ENCODE measurements at regions not wholly inside any gene's neighbourhood (a gene's known extent, or its start where the extent isn't known, plus 50 kb on each side); places are given as distances from the start of the nearest gene placed in this dataset.

DNA sequence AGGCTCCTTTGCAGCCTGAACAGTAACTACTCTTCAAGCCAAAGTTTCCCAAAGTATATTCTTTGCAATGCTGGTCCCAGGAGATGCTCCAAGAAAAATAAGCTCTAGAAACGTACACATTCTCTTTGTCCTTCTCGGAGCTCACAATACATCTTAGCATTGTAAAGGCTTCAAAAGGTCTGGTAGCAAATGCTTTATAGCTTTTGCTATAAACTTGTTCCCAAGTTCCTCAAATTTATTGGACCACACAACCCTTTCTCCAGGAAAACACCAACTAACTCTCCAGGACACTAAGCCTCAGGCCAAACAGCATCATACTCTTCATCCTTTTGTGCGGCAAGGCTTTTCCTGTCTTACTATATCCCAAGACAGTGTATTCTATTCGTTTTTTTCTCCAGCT, 455.6 kb upstream of the PROK2 start:
- no peak for DNase-seq (ENCODE audit: low read depth in 3 of 3)

- DNase-seq (ENCODE audit: low read depth in 3 of 3): no peak
Observed at GRCh38 chr3:72238801-72239200, 453.9 kb upstream of the PROK2 start.

DNA sequence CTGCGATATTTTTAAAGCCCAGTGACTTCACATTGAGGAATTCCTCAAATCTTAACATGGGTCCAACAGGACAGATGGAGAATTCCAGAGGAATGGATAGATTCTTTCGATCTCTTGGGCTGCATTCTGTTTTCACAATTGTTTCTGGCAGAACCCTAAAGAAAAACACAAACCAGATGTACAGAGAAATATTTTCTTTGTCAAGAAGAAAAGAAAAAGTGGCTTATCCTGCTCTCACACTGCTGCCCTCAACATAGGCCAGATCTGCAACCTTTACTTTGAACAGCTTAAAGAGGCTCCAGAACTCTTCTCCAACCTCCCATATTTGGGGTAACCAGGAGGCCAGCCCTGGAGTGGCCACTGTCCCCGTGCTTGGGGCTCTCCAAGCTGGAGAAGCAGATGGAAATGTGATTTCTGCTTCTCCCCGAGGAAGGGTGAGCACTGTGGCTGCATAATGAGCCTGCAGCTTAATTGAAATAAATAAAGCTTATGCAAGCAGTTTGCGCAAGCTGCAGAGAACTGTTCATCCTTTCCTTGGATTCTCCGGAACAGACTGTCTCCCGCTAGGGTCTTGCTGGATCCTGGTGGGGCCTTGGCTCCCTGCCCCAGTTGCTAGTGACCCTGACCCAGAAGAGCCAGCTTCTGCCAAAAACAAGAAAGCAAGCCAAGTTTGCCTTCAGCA, 453.2 kb upstream of the PROK2 start:
- no peak for DNase-seq (ENCODE audit: low read depth in 3 of 3)

- DNase-seq (ENCODE audit: low read depth in 3 of 3): no peak
Observed at GRCh38 chr3:72237679-72238009, 452.7 kb upstream of the PROK2 start.

DNA sequence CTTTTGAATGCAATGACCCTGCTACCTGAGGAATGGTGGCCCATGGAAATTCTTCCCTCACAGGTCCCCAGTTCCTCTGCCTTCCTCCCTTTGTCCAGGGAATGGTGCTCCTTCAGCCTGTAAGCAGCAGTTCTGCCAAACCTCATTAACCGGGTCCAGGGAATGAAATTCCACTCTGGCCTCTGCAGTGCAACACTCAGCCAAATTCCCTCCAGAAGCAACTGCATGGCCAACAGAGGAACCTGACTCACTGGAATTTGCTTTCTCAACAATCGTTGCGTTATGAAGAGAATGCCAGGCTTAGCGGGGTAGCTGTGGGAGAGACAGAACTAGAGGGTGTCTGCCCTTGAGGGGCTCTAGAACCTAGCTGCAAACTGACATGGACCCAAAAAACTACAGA, 449.4 kb upstream of the PROK2 start:
- DNase-seq (ENCODE audit: low read depth in 3 of 3): no peak

GRCh38 chr3:72233571-72233970, 448.6 kb upstream of the PROK2 start:
- no peak for DNase-seq (ENCODE audit: low read depth in 3 of 3)

DNA sequence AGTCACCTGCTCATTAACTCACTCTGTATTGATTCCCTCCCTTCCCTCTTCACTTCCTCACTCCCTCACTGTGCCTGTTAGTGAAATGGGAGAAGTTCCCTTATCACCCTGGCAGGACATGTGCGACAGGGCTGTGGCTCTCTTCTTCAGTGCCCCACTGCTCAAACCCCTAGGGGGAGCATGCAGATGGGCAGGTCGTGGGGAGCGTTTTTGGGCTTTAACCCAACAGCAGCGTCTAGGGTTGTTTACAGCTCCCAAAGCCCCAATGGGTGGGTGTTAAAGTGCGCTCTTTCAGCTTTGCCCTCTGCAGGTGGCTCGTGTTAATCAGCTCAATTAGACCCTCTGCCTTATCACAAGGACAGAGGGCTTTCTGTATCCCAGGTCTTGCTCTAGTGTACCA, 447.8 kb upstream of the PROK2 start:
- no peak for DNase-seq (ENCODE audit: low read depth in 3 of 3)

DNA sequence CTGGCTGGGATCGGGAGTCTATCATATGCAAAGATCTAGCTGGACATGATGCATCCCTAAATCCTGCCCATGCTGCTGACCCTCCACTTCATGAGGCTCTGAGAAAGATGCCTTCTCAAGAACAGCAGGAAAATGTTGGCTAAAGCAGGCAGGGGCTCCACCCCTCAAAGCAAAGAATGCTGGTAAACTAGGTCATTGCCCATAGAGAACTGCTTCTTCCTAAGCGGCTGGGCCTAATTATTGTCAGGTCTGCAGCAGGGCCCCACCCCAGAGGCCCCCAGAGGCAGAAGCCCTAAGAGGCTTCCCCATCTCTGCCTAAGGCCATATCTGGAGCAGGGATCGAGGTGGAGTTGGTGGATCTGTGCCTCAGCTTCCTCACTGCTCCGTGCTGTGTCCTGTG, 447.4 kb upstream of the PROK2 start:
- no peak for DNase-seq (ENCODE audit: low read depth in 3 of 3)

DNA sequence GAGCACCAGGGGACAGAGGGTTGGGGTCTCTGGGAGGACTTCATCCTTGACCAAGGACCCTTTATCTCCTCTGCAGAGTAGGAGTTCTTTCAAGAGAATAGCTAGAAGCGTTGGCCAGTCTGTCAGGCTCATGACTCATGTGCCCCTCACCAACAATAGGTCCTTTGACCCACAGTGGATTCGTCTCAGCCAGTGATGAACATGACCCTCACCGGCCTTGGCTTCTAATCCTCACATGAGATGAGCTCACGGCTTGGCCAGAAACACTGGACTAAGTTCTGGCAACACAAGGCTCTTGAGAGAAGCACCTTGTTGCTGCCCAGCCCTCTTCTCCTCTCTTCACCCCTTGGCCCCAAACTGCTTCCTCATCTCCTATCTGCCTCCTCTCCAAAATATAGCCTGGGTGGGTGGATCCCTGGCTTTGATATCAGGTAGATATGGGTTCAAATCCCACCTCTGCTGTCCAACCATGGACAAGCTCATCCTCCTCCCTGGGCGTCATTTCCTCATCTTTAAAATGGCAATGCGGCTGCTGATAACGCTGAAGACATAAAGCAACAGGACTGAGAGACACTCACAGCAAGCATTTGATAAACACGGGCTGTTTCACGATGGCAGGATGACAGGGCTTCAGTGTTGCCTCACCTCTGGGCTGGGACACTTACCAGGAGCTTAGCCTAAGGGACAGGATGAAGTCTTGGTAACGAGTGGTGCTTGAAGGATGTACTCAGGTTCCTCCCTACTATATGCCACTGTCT, 446.7 kb upstream of the PROK2 start:
- no peak for DNase-seq (ENCODE audit: low read depth in 3 of 3)

DNA sequence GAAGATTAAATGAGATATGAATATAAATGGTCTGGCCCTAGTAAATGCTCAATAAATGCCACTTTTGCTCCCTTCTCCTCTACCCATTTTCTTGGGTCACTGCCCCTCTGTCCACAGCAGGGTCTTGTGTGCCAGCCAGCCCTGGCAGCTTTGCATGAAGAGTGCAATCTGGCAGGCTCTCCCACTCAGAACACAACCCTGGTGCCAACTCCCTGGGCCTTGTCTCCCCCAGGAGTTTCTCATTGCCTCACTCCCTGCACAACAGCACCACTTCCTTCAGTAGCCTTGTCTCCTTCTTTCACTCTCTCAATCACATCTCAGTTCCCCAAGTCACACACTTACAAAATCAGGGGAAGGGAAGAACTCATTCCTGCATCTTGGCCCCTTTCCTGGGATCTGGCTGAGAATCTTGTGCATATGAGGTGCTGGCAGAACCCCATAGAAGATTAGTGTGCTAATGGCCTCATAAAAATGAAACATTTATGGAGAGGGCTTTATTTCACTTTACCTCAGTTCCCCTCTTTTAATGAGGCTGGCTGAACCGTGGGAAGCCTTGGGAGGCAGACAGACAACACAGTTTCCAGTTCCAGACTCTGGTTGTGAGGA, 445.9 kb upstream of the PROK2 start:
- no peak for DNase-seq (ENCODE audit: low read depth in 3 of 3)

GRCh38 chr3:72229952-72230351, 445.0 kb upstream of the PROK2 start:
- no peak for DNase-seq (ENCODE audit: low read depth in 3 of 3)

GRCh38 chr3:72227486-72228070, 442.6 kb upstream of the PROK2 start:
- DNase-seq (ENCODE audit: low read depth in 3 of 3): no peak

GRCh38 chr3:72224804-72225509, 440.0 kb upstream of the PROK2 start:
- no peak for DNase-seq (ENCODE audit: low read depth in 3 of 3)

GRCh38 chr3:72223628-72224027, 438.7 kb upstream of the PROK2 start:
- DNase-seq (ENCODE audit: low read depth in 3 of 3): no peak

DNA sequence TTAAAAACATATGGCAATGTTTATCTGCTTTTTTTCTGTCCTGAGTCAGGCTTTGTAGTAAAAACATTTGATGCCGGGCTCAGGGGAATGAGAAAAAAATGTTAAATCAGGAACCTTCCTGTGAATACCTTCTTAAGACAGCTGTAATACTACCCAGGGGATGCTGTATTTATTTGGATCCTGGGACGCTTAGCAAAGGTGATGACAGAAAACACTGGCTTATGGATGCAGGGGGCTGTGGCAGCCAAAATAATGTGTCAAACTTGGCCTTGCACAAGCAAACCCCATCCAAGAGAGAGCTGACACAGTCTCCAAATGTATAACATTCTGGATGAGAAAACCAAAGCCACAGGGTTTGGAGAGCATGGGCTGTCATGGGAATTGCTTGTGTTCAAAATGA, 438.2 kb upstream of the PROK2 start:
- DNase-seq (ENCODE audit: low read depth in 3 of 3): no peak

DNA sequence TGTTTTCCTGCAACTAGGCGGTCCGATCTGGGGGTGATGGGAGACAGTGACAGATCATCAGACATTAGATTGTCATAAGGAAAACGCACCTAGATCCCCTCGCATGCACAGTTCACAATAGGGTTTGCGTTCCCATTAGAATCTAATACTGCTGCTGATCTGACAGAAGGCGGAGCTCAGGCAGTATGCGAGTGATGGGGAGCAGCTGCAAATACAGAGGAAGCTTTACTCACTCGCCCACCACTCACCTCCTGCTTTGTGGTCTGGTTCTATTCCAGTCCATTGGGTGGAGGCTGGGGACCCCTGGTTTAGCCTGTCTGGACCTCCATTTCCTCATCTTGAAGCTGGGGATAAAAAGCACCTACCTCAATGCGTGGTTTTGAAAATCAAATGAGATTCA, 437.5 kb upstream of the PROK2 start:
- DNase-seq (ENCODE audit: low read depth in 3 of 3): no peak

DNA sequence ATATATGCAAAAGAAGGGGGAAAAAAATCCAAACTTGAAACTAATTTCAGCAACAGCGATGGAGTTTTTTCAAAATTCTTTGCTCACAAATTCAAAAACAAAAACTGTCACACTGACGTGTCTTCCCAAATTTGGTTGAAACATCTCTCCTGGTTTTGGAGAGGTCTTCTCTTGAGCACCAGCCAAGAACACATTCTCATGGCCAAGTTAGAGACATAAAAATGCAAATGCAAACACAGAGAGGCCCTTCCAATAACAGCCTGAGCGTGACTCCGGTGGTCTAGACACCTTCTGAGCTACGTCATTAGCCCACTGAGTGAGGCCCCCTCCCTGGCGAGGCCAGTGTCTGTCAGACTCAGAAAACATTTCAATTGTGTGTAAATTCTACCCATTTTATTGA, 436.0 kb upstream of the PROK2 start:
- no peak for DNase-seq (ENCODE audit: low read depth in 3 of 3)

DNA sequence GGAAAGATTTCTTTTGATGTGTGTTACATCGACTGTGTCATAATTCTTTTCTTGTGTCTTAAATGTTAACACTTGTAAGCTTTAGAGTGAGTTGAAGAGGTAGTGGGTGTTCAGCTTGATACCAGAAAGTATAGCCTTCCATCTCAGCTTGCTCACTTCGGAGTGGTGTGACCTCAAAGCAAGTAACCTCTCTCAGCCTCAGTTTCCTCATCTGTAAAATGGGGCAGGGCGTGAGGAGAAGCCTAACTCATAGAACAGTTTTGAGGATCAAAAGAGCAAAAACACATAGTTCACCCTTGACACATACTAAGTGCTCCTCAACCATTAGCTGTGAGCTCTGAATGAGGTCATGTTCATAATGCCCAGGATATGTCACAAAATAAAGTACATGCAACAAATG, 434.8 kb upstream of the PROK2 start:
- no peak for DNase-seq (ENCODE audit: low read depth in 3 of 3)

DNA sequence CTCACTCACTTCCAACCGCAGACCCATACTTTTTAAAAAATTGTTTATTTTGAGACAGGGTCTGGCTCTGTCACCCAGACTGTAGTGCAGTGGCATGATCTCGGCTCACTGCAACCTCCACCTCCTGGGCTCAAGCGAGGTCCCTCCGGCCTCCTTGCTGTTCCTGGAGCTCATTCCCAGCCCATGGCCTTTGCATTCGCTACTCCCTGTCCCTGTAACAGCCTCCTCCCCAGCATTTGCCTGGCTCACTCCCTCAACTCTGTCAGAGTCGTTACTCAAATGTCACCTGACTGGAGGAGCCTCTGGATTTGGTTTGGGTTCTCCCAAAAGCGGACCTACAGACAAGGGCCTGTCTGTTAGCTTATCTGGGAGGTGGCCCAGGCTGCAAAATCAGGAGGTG, 432.6 kb upstream of the PROK2 start:
- no peak for DNase-seq (ENCODE audit: low read depth in 3 of 3)

- no peak for DNase-seq (ENCODE audit: low read depth in 3 of 3)
Observed at GRCh38 chr3:72214066-72214951, 429.4 kb upstream of the PROK2 start.

DNA sequence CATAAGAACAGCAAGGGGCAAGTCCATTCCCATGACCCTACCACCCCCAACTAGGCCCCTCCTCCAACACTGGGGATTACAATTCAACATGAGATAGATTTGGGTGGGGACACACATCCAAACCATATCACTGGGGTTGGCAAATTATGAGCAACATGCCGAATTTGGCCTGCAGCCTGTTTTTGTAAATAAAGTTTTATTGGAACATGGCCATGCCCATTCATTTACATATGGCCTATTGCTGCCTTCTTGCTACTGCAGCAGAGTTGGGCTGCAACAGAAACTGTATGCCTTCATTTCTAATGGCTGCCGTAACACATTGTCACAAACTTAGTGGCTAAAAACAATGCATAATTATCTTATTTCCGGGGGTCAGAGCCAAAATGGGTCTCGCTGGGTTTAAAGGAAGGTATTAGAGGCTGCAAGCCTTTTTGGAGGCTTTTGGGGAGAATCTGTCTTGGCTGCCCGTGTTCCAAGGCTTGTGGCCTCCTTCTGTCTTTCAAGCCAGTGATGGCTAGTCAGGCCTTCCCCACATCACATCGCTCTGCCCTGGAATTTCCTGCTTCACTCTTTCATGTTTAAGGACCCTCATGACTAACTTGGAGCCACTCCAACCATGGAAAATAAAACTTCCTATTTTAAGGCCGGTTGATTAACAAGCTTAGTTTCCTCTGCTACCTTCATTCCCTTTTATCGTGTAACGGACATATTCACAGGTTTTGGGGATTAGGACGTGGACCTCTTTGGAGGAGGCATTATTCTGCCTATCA, 428.5 kb upstream of the PROK2 start:
- no peak for DNase-seq (ENCODE audit: low read depth in 3 of 3)
